GM12878 (cell line): ENCODE measurements at regions not wholly inside any gene's neighbourhood (a gene's known extent, or its start where the extent isn't known, plus 50 kb on each side); places are given as distances from the start of the nearest gene placed in this dataset.
A peak's percentile ranks its signal among the peaks of the same experiment; 100 is the strongest.

ENCODE experiments used
- ATAC-seq: fragments of 200-7000 bp; cut with Tn5 transposase; 3 replicates; pipeline ENCODE4 v1.9.1; 2020; ENCODE audit warnings: mild to moderate bottlenecking, moderate library complexity
- BruUV-seq: library from RNA; stranded (reverse); fragments of 400-500 nt; replicated peaks from 2 replicates; lab custom pipeline; 2021; lab: Mats Ljungman, UMichigan
- CTCF ChIA-PET: fragments of 300-600 bp; sonication (Branson Sonifier 250); formaldehyde crosslinking; extraction: SDS; loops from one replicate; lab custom pipeline; 2021; ENCODE audit warnings: inconsistent platforms; lab: Yijun Ruan, JAX
- POLR2A ChIA-PET: fragments of 350-600 bp; formaldehyde crosslinking; extraction: SDS; loops from one replicate; lab custom pipeline; 2021; ENCODE audit warnings: inconsistent platforms; lab: Charles Lee
- RAD21 ChIA-PET: fragments of 300-600 bp; sonication (Branson Sonifier 250); formaldehyde crosslinking; loops from one replicate; lab custom pipeline; 2023; ENCODE audit warnings: antibody characterized with exemption; ENCODE audit not compliant: unreplicated experiment; lab: Charles Lee
- SMC1A ChIA-PET: fragments of 300-600 bp; sonication (Branson Sonifier 250); formaldehyde crosslinking; loops from one replicate; lab custom pipeline; 2023; ENCODE audit not compliant: unreplicated experiment, uncharacterized antibody; lab: Charles Lee
- DNase-seq: peaks from one replicate; pipeline ENCODE4 v3.0.0-alpha.2; 2011; ENCODE audit warnings: low read depth, low spot score
- FAIRE-seq: peaks from 3 replicates; lab custom pipeline; 2011; peaks lifted over from hg19 to GRCh38; lab: Jason Lieb, UNC
- H2AFZ ChIP-seq: 2 replicates; pipeline ENCODE4 v1.6.0; 2011; ENCODE audit warnings: low read depth, low read length, control low read depth; ENCODE audit not compliant: control insufficient read depth
- H3K27ac ChIP-seq: 2 replicates; pipeline ENCODE4 v1.5.1; 2011; ENCODE audit warnings: control low read depth; ENCODE audit not compliant: control insufficient read depth, insufficient read depth
- H3K27me3 ChIP-seq, 2 experiments: replicated peaks in 1 of 2; 2 replicates each; pipeline versions ENCODE4 v1.6.0 to v1.6.1; 2011; ENCODE audit warnings: low read length in 1 of 2; ENCODE audit not compliant: control insufficient read depth in 2 of 2, insufficient read depth in 2 of 2
- H3K36me3 ChIP-seq, 2 experiments: 2 replicates each; pipeline ENCODE4 v1.5.1; 2011; ENCODE audit warnings: low read length in 1 of 2; ENCODE audit not compliant: control insufficient read depth in 2 of 2, insufficient read depth in 2 of 2
- H3K4me1 ChIP-seq: 2 replicates; pipeline ENCODE4 v1.6.1; 2011; ENCODE audit warnings: mild to moderate bottlenecking, low read length, moderate library complexity, mixed read lengths; ENCODE audit not compliant: control insufficient read depth, insufficient read depth
- H3K4me2 ChIP-seq: 2 replicates; pipeline ENCODE4 v1.6.0; 2011; ENCODE audit warnings: control low read depth; ENCODE audit not compliant: control insufficient read depth, insufficient read depth
- H3K4me3 ChIP-seq: fragments of 200-600 bp; sonication (generic); 2 replicates; pipeline ENCODE4 v1.5.1; 2016
- H3K79me2 ChIP-seq: 2 replicates; pipeline ENCODE4 v1.6.0; 2011; ENCODE audit warnings: low read length; ENCODE audit not compliant: control insufficient read depth, insufficient read depth
- H3K9ac ChIP-seq: 2 replicates; pipeline ENCODE4 v1.8.0; 2011; ENCODE audit warnings: low read length, control low read depth, mixed read lengths; ENCODE audit not compliant: control insufficient read depth, insufficient read depth
- H3K9me3 ChIP-seq: replicated peaks from 3 replicates; pipeline ENCODE4 v1.5.1; 2011; ENCODE audit warnings: mild to moderate bottlenecking, low read length; ENCODE audit not compliant: control insufficient read depth, insufficient read depth
- H4K20me1 ChIP-seq: 2 replicates; pipeline ENCODE4 v1.6.0; 2011; ENCODE audit not compliant: control insufficient read depth, insufficient read depth
- BCL11A ChIP-seq: IDR thresholded peaks from 2 replicates; pipeline ENCODE4 v1.6.1; 2011; ENCODE audit warnings: low read depth, low read length
- CHD1 ChIP-seq: IDR thresholded peaks from 2 replicates; pipeline ENCODE4 v1.6.1; 2012; ENCODE audit warnings: low read depth, low read length, improper control_type of control experiment
- DPF2 ChIP-seq: fragments of 450-650 bp; IDR thresholded peaks from 2 replicates; pipeline ENCODE4 v1.6.1; 2017; ENCODE audit warnings: mild to moderate bottlenecking
- EZH2 ChIP-seq: IDR thresholded peaks from 2 replicates; pipeline ENCODE4 v1.6.1; 2012; ENCODE audit warnings: low read depth, mild to moderate bottlenecking, control low read depth, inconsistent platforms, low read length, borderline replicate concordance; ENCODE audit not compliant: control insufficient read depth
- FOS ChIP-seq: IDR thresholded peaks from 3 replicates; pipeline ENCODE4 v1.6.1; 2011; ENCODE audit warnings: borderline replicate concordance; ENCODE audit not compliant: insufficient read length; ENCODE audit errors: extremely low read depth
- FOXK2 ChIP-seq: fragments of 450-650 bp; IDR thresholded peaks from 2 replicates; pipeline ENCODE4 v1.6.1; 2017; ENCODE audit warnings: mild to moderate bottlenecking, moderate library complexity
- GABPA ChIP-seq: IDR thresholded peaks from 2 replicates; pipeline ENCODE4 v1.6.1; 2014; ENCODE audit warnings: antibody characterized with exemption, low read depth, mild to moderate bottlenecking, inconsistent platforms
- IRF4 ChIP-seq: IDR thresholded peaks from 2 replicates; pipeline ENCODE4 v1.6.1; 2011; ENCODE audit warnings: low read depth, low read length
- PAX8 ChIP-seq: fragments of 450-650 bp; IDR thresholded peaks from 2 replicates; pipeline ENCODE4 v1.6.1; 2017; ENCODE audit warnings: mild to moderate bottlenecking, moderate library complexity
- RAD21 ChIP-seq: IDR thresholded peaks from 2 replicates; pipeline ENCODE4 v1.6.1; 2011; ENCODE audit warnings: mild to moderate bottlenecking, low read depth, low read length, moderate library complexity; ENCODE audit not compliant: insufficient read depth
- RBBP5 ChIP-seq: fragments of 200-600 bp; sonication (generic); conservative IDR thresholded peaks from 2 replicates; pipeline ENCODE4 v1.6.1; 2016
- RUNX3 ChIP-seq: IDR thresholded peaks from 2 replicates; pipeline ENCODE4 v1.6.1; 2012; ENCODE audit warnings: low read length, inconsistent platforms
- SIX5 ChIP-seq: IDR thresholded peaks from 2 replicates; pipeline ENCODE4 v1.6.1; 2011; ENCODE audit warnings: mild to moderate bottlenecking, low read depth, low read length, moderate library complexity; ENCODE audit not compliant: severe bottlenecking
- SMC3 ChIP-seq: IDR thresholded peaks from 2 replicates; pipeline ENCODE4 v1.6.1; 2011; ENCODE audit warnings: low read length, improper control_type of control experiment, borderline replicate concordance
- WGBS: methylation state at CpG from one replicate; pipeline ENCODE4 v1.1.6; 2016; ENCODE audit warnings: low lambda C conversion rate; ENCODE audit not compliant: insufficient replicate concordance, insufficient coverage; ENCODE audit errors: missing lambda C conversion rate; 5-methylcytosine and 5-hydroxymethylcytosine counted together
- in situ Hi-C: fragments of 300-500 bp; cut with MboI; formaldehyde crosslinking; loops from 9 replicates; pipeline ENCODE4 v1.14.3; 2018; ENCODE audit warnings: mixed read lengths
- intact Hi-C: fragments of 100-400 bp; cut with micrococcal nuclease; formaldehyde crosslinking; loops from one replicate; pipeline ENCODE4 v1.14.2; 2022; ENCODE audit not compliant: unreplicated experiment
- TF ChIP-seq, protein P1 (sequence below): fragments of 450-650 bp; formaldehyde crosslinking; IDR thresholded peaks from 2 replicates; pipeline ENCODE4 v1.5.0; 2022; ENCODE audit warnings: mild to moderate bottlenecking, missing genetic modification characterization
- TF ChIP-seq, protein P2 (sequence below): IDR thresholded peaks from 2 replicates; pipeline ENCODE4 v1.6.1; 2012; ENCODE audit warnings: low read depth, low read length, improper control_type of control experiment
- TF ChIP-seq, protein P3 (sequence below), 3 experiments: IDR thresholded peaks in 2 of 3; conservative IDR thresholded peaks in 1 of 3; 2 replicates each; pipeline ENCODE4 v1.5.1; 2011; ENCODE audit warnings: low read depth in 3 of 3, low read length in 3 of 3, mild to moderate bottlenecking in 3 of 3, control low read depth in 2 of 3, moderate library complexity in 2 of 3, inconsistent platforms in 1 of 3, mixed read lengths in 1 of 3; ENCODE audit not compliant: control insufficient read depth in 2 of 3, insufficient read depth in 1 of 3; ENCODE audit errors: extremely low read depth in 1 of 3

DNA sequence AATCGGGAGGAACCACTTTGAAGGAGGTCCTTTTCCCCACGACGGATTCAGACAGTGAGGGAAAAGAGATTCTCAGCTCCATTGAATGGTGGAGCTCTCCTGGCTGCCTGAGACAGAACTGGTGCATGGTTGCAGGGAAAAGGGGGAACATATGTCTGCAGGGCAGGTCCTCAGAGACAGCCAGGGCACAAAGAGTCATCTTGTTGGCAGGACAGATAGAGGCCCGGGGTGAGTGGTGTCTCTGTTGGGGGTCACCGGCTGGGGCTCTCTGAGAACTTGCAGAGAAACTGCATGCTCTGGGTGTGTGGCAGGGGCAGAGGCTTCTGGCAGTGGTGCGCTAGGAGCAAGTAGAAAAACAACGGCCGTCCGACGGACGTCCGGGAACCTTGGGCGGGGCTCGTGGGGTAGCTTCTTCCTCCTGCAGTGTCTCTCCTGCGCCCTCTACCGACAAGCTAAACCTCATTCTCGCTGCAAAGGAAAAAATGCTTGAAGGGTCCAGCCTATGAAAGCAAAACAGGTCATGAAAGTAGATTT lies 94.3 kb downstream of the CDCA7 start:
- ChIA-PET SMC1A (interaction anchor here (0.6 to 3.9 kb wide), 7 partner anchors 43 to 896 kb away, joined by 3 to 23 read pairs (median 3); no protein-coding TSS in a partner anchor), POLR2A (no interaction called here), RAD21 (interaction anchor here (0.5 to 2.0 kb wide), 6 partner anchors 46 to 421 kb away, joined by 3 to 7 read pairs (median 4); no protein-coding TSS in a partner anchor), CTCF (interaction anchor here (0.6 to 3.8 kb wide), 17 partner anchors 10 to 892 kb away, joined by 3 to 30 read pairs (median 4); no protein-coding TSS in a partner anchor)
- Histone ChIP-seq H3K4me3 (no peak overlapping the region), H3K4me2 (peak overlapping the region; percentile 36; the same call in 1 of the 2 replicates), H3K79me2 (no peaks in the 10 kb centered on the region), H2AFZ (peak overlapping the region; percentile 73), H3K27me3 (no peaks in the 10 kb centered on the region; a peak in 1 of 4 replicates), H3K4me1 (no peaks in the 10 kb centered on the region), H3K9me3 (no peaks in the 10 kb centered on the region; the same call in 2 of the 3 replicates), H3K36me3 (no peaks in the 10 kb centered on the region), H4K20me1 (no peaks in the 10 kb centered on the region), H3K27ac (no peak overlapping the region), H3K9ac (no peak overlapping the region)
- intact Hi-C loops: loop anchor here (1.0 kb wide), 2 partner anchors 47 to 422 kb away; no protein-coding TSS in a partner anchor
- 23% methylated on average over 17 of the region's 17 CpGs for whole genome bisulfite sequencing
- FAIRE-seq: peak; percentile 44
- in situ Hi-C loops: no loop called here
- ATAC-seq: peak; percentile 94
- DNase-seq: peak; percentile 34
- no TSS peak for BruUV-seq
- TF ChIP-seq IRF4 (no peak), BCL11A (no peak), SIX5 (no peak), DPF2 (no peak), FOXK2 (no peak), PAX8 (no peak), EZH2 (no peak), CHD1 (no peak), FOS (no peak), SMC3 (peak; percentile 59), RUNX3 (peak; percentile 45), GABPA (peak; percentile 58; the same call in 1 of the 2 replicates), RBBP5 (no peak), RAD21 (peak; percentile 63)
- TF ChIP-seq, protein P1, sequence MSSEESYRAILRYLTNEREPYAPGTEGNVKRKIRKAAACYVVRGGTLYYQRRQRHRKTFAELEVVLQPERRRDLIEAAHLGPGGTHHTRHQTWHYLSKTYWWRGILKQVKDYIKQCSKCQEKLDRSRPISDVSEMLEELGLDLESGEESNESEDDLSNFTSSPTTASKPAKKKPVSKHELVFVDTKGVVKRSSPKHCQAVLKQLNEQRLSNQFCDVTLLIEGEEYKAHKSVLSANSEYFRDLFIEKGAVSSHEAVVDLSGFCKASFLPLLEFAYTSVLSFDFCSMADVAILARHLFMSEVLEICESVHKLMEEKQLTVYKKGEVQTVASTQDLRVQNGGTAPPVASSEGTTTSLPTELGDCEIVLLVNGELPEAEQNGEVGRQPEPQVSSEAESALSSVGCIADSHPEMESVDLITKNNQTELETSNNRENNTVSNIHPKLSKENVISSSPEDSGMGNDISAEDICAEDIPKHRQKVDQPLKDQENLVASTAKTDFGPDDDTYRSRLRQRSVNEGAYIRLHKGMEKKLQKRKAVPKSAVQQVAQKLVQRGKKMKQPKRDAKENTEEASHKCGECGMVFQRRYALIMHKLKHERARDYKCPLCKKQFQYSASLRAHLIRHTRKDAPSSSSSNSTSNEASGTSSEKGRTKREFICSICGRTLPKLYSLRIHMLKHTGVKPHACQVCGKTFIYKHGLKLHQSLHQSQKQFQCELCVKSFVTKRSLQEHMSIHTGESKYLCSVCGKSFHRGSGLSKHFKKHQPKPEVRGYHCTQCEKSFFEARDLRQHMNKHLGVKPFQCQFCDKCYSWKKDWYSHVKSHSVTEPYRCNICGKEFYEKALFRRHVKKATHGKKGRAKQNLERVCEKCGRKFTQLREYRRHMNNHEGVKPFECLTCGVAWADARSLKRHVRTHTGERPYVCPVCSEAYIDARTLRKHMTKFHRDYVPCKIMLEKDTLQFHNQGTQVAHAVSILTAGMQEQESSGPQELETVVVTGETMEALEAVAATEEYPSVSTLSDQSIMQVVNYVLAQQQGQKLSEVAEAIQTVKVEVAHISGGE: no peak
- TF ChIP-seq, protein P2, sequence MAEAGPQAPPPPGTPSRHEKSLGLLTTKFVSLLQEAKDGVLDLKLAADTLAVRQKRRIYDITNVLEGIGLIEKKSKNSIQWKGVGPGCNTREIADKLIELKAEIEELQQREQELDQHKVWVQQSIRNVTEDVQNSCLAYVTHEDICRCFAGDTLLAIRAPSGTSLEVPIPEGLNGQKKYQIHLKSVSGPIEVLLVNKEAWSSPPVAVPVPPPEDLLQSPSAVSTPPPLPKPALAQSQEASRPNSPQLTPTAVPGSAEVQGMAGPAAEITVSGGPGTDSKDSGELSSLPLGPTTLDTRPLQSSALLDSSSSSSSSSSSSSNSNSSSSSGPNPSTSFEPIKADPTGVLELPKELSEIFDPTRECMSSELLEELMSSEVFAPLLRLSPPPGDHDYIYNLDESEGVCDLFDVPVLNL: no peak
- TF ChIP-seq, protein P3, sequence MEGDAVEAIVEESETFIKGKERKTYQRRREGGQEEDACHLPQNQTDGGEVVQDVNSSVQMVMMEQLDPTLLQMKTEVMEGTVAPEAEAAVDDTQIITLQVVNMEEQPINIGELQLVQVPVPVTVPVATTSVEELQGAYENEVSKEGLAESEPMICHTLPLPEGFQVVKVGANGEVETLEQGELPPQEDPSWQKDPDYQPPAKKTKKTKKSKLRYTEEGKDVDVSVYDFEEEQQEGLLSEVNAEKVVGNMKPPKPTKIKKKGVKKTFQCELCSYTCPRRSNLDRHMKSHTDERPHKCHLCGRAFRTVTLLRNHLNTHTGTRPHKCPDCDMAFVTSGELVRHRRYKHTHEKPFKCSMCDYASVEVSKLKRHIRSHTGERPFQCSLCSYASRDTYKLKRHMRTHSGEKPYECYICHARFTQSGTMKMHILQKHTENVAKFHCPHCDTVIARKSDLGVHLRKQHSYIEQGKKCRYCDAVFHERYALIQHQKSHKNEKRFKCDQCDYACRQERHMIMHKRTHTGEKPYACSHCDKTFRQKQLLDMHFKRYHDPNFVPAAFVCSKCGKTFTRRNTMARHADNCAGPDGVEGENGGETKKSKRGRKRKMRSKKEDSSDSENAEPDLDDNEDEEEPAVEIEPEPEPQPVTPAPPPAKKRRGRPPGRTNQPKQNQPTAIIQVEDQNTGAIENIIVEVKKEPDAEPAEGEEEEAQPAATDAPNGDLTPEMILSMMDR (IDR thresholded peaks at IDR 0.05 in 2 of 3, conservative IDR thresholded peaks at IDR 0.05 in 1 of 3; ENCODE audit: control insufficient read depth in 2 of 3, extremely low read depth in 1 of 3, insufficient read depth in 1 of 3, low read depth in 3 of 3, low read length in 3 of 3): peak; percentile 48 to 74 (median 56)
